Neuronal stem cell (in vitro differentiated cells): ENCODE measurements at regions not wholly inside any gene's neighbourhood (a gene's known extent, or its start where the extent isn't known, plus 50 kb on each side); places are given as distances from the start of the nearest gene placed in this dataset.

ENCODE experiments used
- DNase-seq: peaks from one replicate; pipeline ENCODE4 v3.0.0-alpha.2; 2013; ENCODE audit warnings: low spot score
- H2AFZ ChIP-seq: one replicate; pipeline ENCODE4 v1.6.1; 2013; ENCODE audit warnings: mild to moderate bottlenecking, low read length, inconsistent platforms
- H2AK5ac ChIP-seq: 2 replicates; pipeline ENCODE4 v1.6.1; 2013; ENCODE audit warnings: low read depth, mild to moderate bottlenecking, inconsistent platforms, low read length, moderate library complexity, mixed read lengths
- H2BK120ac ChIP-seq: 2 replicates; pipeline ENCODE4 v1.6.1; 2013; ENCODE audit warnings: low read depth, mild to moderate bottlenecking, inconsistent platforms, low read length, moderate library complexity, mixed read lengths
- H2BK12ac ChIP-seq: one replicate; pipeline ENCODE4 v1.6.1; 2013; ENCODE audit warnings: low read length, inconsistent platforms
- H2BK15ac ChIP-seq: 2 replicates; pipeline ENCODE4 v1.6.1; 2013; ENCODE audit warnings: mild to moderate bottlenecking, low read length, inconsistent platforms, mixed read lengths
- H2BK5ac ChIP-seq: one replicate; pipeline ENCODE4 v1.6.1; 2013; ENCODE audit warnings: inconsistent platforms, mild to moderate bottlenecking, low read length, moderate library complexity
- H3K14ac ChIP-seq: one replicate; pipeline ENCODE4 v1.6.1; 2013; ENCODE audit warnings: low read length, inconsistent platforms
- H3K18ac ChIP-seq: 2 replicates; pipeline ENCODE4 v1.6.1; 2013; ENCODE audit warnings: low read length, inconsistent platforms
- H3K23ac ChIP-seq: 2 replicates; pipeline ENCODE4 v1.6.1; 2013; ENCODE audit warnings: low read depth, mild to moderate bottlenecking, mixed read lengths, low read length, inconsistent platforms; ENCODE audit not compliant: poor library complexity
- H3K27ac ChIP-seq: replicated peaks from 3 replicates; pipeline ENCODE4 v1.5.1; 2013; ENCODE audit warnings: low read length, inconsistent platforms
- H3K27me3 ChIP-seq, 3 experiments: 2 replicates each; pipeline ENCODE4 v1.6.1; 2013; ENCODE audit warnings: low read length in 3 of 3, mild to moderate bottlenecking in 2 of 3, inconsistent platforms in 1 of 3, low read depth in 1 of 3, mixed read lengths in 1 of 3, moderate library complexity in 1 of 3; ENCODE audit not compliant: control insufficient read depth in 3 of 3, insufficient read depth in 3 of 3
- H3K36me3 ChIP-seq, 2 donors: replicated peaks in 1 of 2; 2 replicates each; pipeline ENCODE4 v1.6.1; 2013; ENCODE audit warnings: low read length in 2 of 2; ENCODE audit not compliant: control insufficient read depth in 2 of 2, insufficient read depth in 2 of 2
- H3K4ac ChIP-seq: 2 replicates; pipeline ENCODE4 v1.6.1; 2013; ENCODE audit warnings: inconsistent platforms, mild to moderate bottlenecking, low read length, moderate library complexity
- H3K4me1 ChIP-seq, 2 donors: 1 replicate in 1 of 2; 2 replicates in 1 of 2; pipeline ENCODE4 v1.6.1; 2013; ENCODE audit warnings: low read length in 2 of 2, low read depth in 1 of 2; ENCODE audit not compliant: control insufficient read depth in 2 of 2, insufficient read depth in 1 of 2
- H3K4me2 ChIP-seq: one replicate; pipeline ENCODE4 v1.6.1; 2013; ENCODE audit warnings: mild to moderate bottlenecking, low read length, inconsistent platforms; ENCODE audit not compliant: insufficient read depth, poor library complexity, severe bottlenecking
- H3K4me3 ChIP-seq, 2 donors: 2 replicates each; pipeline ENCODE4 v1.5.1; 2013; ENCODE audit warnings: low read length in 2 of 2, mild to moderate bottlenecking in 2 of 2, inconsistent platforms in 1 of 2, moderate library complexity in 1 of 2
- H3K79me1 ChIP-seq: one replicate; pipeline ENCODE4 v1.6.1; 2013; ENCODE audit warnings: low read depth, mild to moderate bottlenecking, inconsistent platforms, low read length, moderate library complexity
- H3K9ac ChIP-seq: one replicate; pipeline ENCODE4 v1.6.1; 2013; ENCODE audit warnings: mild to moderate bottlenecking, low read depth, low read length, inconsistent platforms; ENCODE audit not compliant: poor library complexity
- H3K9me3 ChIP-seq, 2 donors: replicated peaks in 1 of 2; 2 replicates each; pipeline versions ENCODE3 to v1.6.1; 2013; ENCODE audit warnings: low read length in 2 of 2, mild to moderate bottlenecking in 2 of 2, inconsistent platforms in 1 of 2, low read depth in 1 of 2, mixed read lengths in 1 of 2, moderate library complexity in 1 of 2; ENCODE audit not compliant: control insufficient read depth in 2 of 2, insufficient read depth in 1 of 2
- H4K8ac ChIP-seq: one replicate; pipeline ENCODE4 v1.6.1; 2013; ENCODE audit warnings: low read depth, mild to moderate bottlenecking, inconsistent platforms, low read length, moderate library complexity
- H4K91ac ChIP-seq: one replicate; pipeline ENCODE4 v1.6.1; 2013; ENCODE audit warnings: low read length, low read depth, mild to moderate bottlenecking, inconsistent platforms; ENCODE audit not compliant: poor library complexity
- WGBS, 2 donors: extraction: QIAGEN DNeasy Blood & Tissue Kit; methylation state at CpG; one replicate each; pipeline ENCODE4 v1.1.7; 2013; ENCODE audit warnings: missing lambda C conversion rate in 2 of 2, mixed read lengths in 1 of 2; ENCODE audit not compliant: insufficient read length in 2 of 2, insufficient replicate concordance in 1 of 2; ENCODE audit errors: extremely low coverage in 2 of 2; 5-methylcytosine and 5-hydroxymethylcytosine counted together

DNA sequence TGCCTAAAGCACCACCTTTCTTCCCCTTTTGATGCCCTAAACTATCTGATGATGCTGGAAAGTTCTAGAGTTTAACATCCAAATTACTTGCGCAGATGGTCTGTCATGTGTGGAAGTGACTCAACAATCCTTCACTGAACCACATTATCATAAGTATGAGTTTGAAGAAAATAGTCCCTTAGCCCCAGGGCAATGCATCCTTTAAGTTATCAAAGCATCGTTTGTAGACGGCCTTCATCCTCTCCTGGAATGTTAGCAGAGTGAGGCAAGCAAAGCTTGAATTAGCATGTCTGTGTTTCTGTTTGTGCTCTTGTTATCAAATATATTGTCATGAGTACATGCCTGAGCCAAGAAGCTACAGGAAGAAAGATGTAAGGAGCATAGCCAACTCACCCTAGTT, 570.9 kb downstream of the MID1IP1 start:
- no CpG with 5 or more reads among the region's 3 CpGs for WGBS, 2 donors
- DNase-seq = no peak
- Histone ChIP-seq H3K23ac (no peak overlapping the region), H3K27ac (no peak overlapping the region), H4K91ac (no peak overlapping the region), H2BK12ac (no peak overlapping the region), H4K8ac (no peak overlapping the region), H3K79me1 (no peaks in the 10 kb centered on the region), H3K4me3 (no peak overlapping the region), H3K36me3 (no peaks in the 10 kb centered on the region), H2BK120ac (no peak overlapping the region), H3K27me3 (peaks cover 0 to 10% (median 0%) of the 10 kb centered on the region in 3 experiments), H2AK5ac (no peak overlapping the region), H2BK15ac (no peak overlapping the region), H3K14ac (no peak overlapping the region), H3K4me2 (no peak overlapping the region), H3K9me3 (no peaks in the 10 kb centered on the region), H3K4ac (no peak overlapping the region), H3K9ac (no peak overlapping the region), H2AFZ (no peak overlapping the region), H3K18ac (no peak overlapping the region), H2BK5ac (no peak overlapping the region), H3K4me1 (no peaks in the 10 kb centered on the region)

GRCh38 chrX:39377157-39377556, 575.9 kb downstream of the MID1IP1 start:
- Histone ChIP-seq H2BK5ac (no peak overlapping the region), H3K9ac (no peak overlapping the region), H3K36me3 (no peaks in the 10 kb centered on the region), H2AK5ac (no peak overlapping the region), H3K27me3 (peaks cover 0 to 13% (median 0%) of the 10 kb centered on the region in 3 experiments), H3K18ac (no peak overlapping the region), H4K91ac (no peak overlapping the region), H2BK120ac (no peak overlapping the region), H2BK15ac (no peak overlapping the region), H3K4me3 (no peak overlapping the region), H3K23ac (no peak overlapping the region), H2AFZ (no peak overlapping the region), H3K4me2 (no peak overlapping the region), H2BK12ac (no peak overlapping the region), H3K79me1 (no peaks in the 10 kb centered on the region), H3K4ac (no peak overlapping the region), H3K4me1 (peaks cover 0 to 4% of the 10 kb centered on the region in 2 donors), H3K9me3 (no peaks in the 10 kb centered on the region), H3K14ac (no peak overlapping the region), H4K8ac (no peak overlapping the region), H3K27ac (no peak overlapping the region)
- no peak for DNase-seq

- no peak overlapping the region for H3K27ac ChIP-seq
These were observed 576.5 kb downstream of the MID1IP1 start for GRCh38 chrX:39377773-39378172.

GRCh38 chrX:39381422-39381821, 580.2 kb downstream of the MID1IP1 start:
- no peak overlapping the region for H3K18ac ChIP-seq
- H3K4me1 ChIP-seq = peaks cover 0 to 4% of the 10 kb centered on the region in 2 donors
- H3K36me3 ChIP-seq = no peaks in the 10 kb centered on the region
- H2BK5ac ChIP-seq = no peak overlapping the region
- H3K27me3 ChIP-seq = peaks cover 0 to 31% (median 0%) of the 10 kb centered on the region in 3 experiments
- no peak overlapping the region for H4K8ac ChIP-seq
- no peak overlapping the region for H2BK12ac ChIP-seq
- DNase-seq = peak; percentile 0
- H2AFZ ChIP-seq = no peak overlapping the region
- no peak overlapping the region for H4K91ac ChIP-seq
- H2BK120ac ChIP-seq = no peak overlapping the region
- no peak overlapping the region for H3K9ac ChIP-seq
- H2BK15ac ChIP-seq = no peak overlapping the region
- H3K9me3 ChIP-seq = no peaks in the 10 kb centered on the region
- H3K79me1 ChIP-seq = no peaks in the 10 kb centered on the region
- no peak overlapping the region for H3K4ac ChIP-seq
- no peak overlapping the region for H3K23ac ChIP-seq
- WGBS, 2 donors = no CpG with 5 or more reads among the region's 5 CpGs
- no peak overlapping the region for H3K14ac ChIP-seq
- H3K27ac ChIP-seq = no peak overlapping the region
- no peak overlapping the region for H3K4me3 ChIP-seq
- H2AK5ac ChIP-seq = no peak overlapping the region
- H3K4me2 ChIP-seq = no peak overlapping the region

More at GRCh38 chrX:39377773-39378172, 576.5 kb downstream of the MID1IP1 start:
- H2BK15ac ChIP-seq = no peak overlapping the region
- H3K18ac ChIP-seq = no peak overlapping the region
- WGBS, 2 donors = no CpG with 5 or more reads among the region's 1 CpG
- H2AK5ac ChIP-seq = no peak overlapping the region
- H2BK120ac ChIP-seq = no peak overlapping the region
- H3K4me2 ChIP-seq = no peak overlapping the region
- no peaks in the 10 kb centered on the region for H3K36me3 ChIP-seq
- DNase-seq = no peak
- H3K4ac ChIP-seq = no peak overlapping the region
- no peak overlapping the region for H3K14ac ChIP-seq
- H3K4me1 ChIP-seq = peaks cover 0 to 4% of the 10 kb centered on the region in 2 donors
- no peak overlapping the region for H3K4me3 ChIP-seq
- no peaks in the 10 kb centered on the region for H3K79me1 ChIP-seq
- no peak overlapping the region for H3K9ac ChIP-seq
- H3K23ac ChIP-seq = no peak overlapping the region
- no peak overlapping the region for H2BK5ac ChIP-seq
- H4K8ac ChIP-seq = no peak overlapping the region
- H2AFZ ChIP-seq = no peak overlapping the region
- no peak overlapping the region for H2BK12ac ChIP-seq
- no peaks in the 10 kb centered on the region for H3K9me3 ChIP-seq
- peaks cover 0 to 10% (median 0%) of the 10 kb centered on the region in 3 experiments for H3K27me3 ChIP-seq
- no peak overlapping the region for H4K91ac ChIP-seq
